ENCODE measurements at regions not wholly inside any gene's neighbourhood (a gene's known extent, or its start where the extent isn't known, plus 50 kb on each side); places are given as distances from the start of the nearest gene placed in this dataset.

GRCh38 chr2:126535408-126535807 is 120.5 kb upstream of the GYPC start:
- TF ChIP-seq CTCF (IDR thresholded peaks at IDR 0.05) (no peak), ZFX (IDR thresholded peaks at IDR 0.05; ENCODE audit: borderline replicate concordance) (no peak)
- H3K27ac ChIP-seq: no peak overlapping the region

GRCh38 chr2:126536605-126537200 is 119.3 kb upstream of the GYPC start:
- H3K27ac ChIP-seq: no peak overlapping the region
- no peak for TF ChIP-seq ZFX (IDR thresholded peaks at IDR 0.05; ENCODE audit: borderline replicate concordance)
- TF ChIP-seq CTCF (IDR thresholded peaks at IDR 0.05): no peak

- TF ChIP-seq ZFX (IDR thresholded peaks at IDR 0.05; ENCODE audit: borderline replicate concordance): no peak
- TF ChIP-seq CTCF (IDR thresholded peaks at IDR 0.05): no peak
- no peak overlapping the region for H3K27ac ChIP-seq
These were observed 116.9 kb upstream of the GYPC start for GRCh38 chr2:126539101-126539500.

GRCh38 chr2:126542247-126542646 is 113.7 kb upstream of the GYPC start:
- no peak for TF ChIP-seq ZFX (IDR thresholded peaks at IDR 0.05; ENCODE audit: borderline replicate concordance)
- TF ChIP-seq CTCF (IDR thresholded peaks at IDR 0.05): no peak
- no peak overlapping the region for H3K27ac ChIP-seq

- no peak for TF ChIP-seq CTCF (IDR thresholded peaks at IDR 0.05)
- no peak for TF ChIP-seq ZFX (IDR thresholded peaks at IDR 0.05; ENCODE audit: borderline replicate concordance)
- H3K27ac ChIP-seq: no peak overlapping the region
These were observed 112.9 kb upstream of the GYPC start for GRCh38 chr2:126543081-126543480.

- no peak overlapping the region for H3K27ac ChIP-seq
These were observed 97.9 kb upstream of the GYPC start for GRCh38 chr2:126558029-126558428.

More at GRCh38 chr2:126558029-126558428, 97.9 kb upstream of the GYPC start:
- no peak for TF ChIP-seq ZFX (IDR thresholded peaks at IDR 0.05; ENCODE audit: borderline replicate concordance)
- TF ChIP-seq CTCF (IDR thresholded peaks at IDR 0.05): no peak

All from 22Rv1 (cell line).